ENCODE measurements at regions not wholly inside any gene's neighbourhood (a gene's known extent, or its start where the extent isn't known, plus 50 kb on each side); places are given as distances from the start of the nearest gene placed in this dataset.

GRCh38 chr3:194022816-194023215, 113.1 kb upstream of the HES1 start:
- WGBS, 2 experiments (ENCODE audit: insufficient coverage in 2 of 2): 78 to 100% methylated on average over 3 to 5 of the region's 5 CpGs
- Histone ChIP-seq H3K4me1 (ENCODE audit: control insufficient read depth, insufficient read depth, low read length, poor library complexity, severe bottlenecking) (no peaks in the 10 kb centered on the region), H3K9me3 (ENCODE audit: control insufficient read depth, low read length) (no peaks in the 10 kb centered on the region), H3K4me3 (ENCODE audit: extremely low read depth, insufficient read depth, low read length, poor library complexity, severe bottlenecking) (no peak overlapping the region), H3K36me3 (ENCODE audit: control insufficient read depth, insufficient read depth, low read length) (no peaks in the 10 kb centered on the region), H3K27ac (ENCODE audit: low read depth, low read length, severe bottlenecking) (no peak overlapping the region)

GRCh38 chr3:194023501-194024280, 112.3 kb upstream of the HES1 start:
- 88 to 93% methylated on average over 3 to 5 of the region's 9 CpGs for WGBS, 2 experiments (ENCODE audit: insufficient coverage in 2 of 2)
- Histone ChIP-seq H3K27ac (ENCODE audit: low read depth, low read length, severe bottlenecking) (no peak overlapping the region), H3K36me3 (ENCODE audit: control insufficient read depth, insufficient read depth, low read length) (no peaks in the 10 kb centered on the region), H3K9me3 (ENCODE audit: control insufficient read depth, low read length) (no peaks in the 10 kb centered on the region), H3K4me1 (ENCODE audit: control insufficient read depth, insufficient read depth, low read length, poor library complexity, severe bottlenecking) (no peaks in the 10 kb centered on the region), H3K4me3 (ENCODE audit: extremely low read depth, insufficient read depth, low read length, poor library complexity, severe bottlenecking) (no peak overlapping the region)

GRCh38 chr3:194025119-194025518, 110.8 kb upstream of the HES1 start:
- no peaks in the 10 kb centered on the region for H3K4me1 ChIP-seq (ENCODE audit: control insufficient read depth, insufficient read depth, low read length, poor library complexity, severe bottlenecking)
- WGBS, 2 experiments (ENCODE audit: insufficient coverage in 2 of 2): no CpG with 5 or more reads among the region's 5 CpGs
- H3K27ac ChIP-seq (ENCODE audit: low read depth, low read length, severe bottlenecking): no peak overlapping the region
- H3K36me3 ChIP-seq (ENCODE audit: control insufficient read depth, insufficient read depth, low read length): no peaks in the 10 kb centered on the region
- no peaks in the 10 kb centered on the region for H3K9me3 ChIP-seq (ENCODE audit: control insufficient read depth, low read length)
- no peak overlapping the region for H3K4me3 ChIP-seq (ENCODE audit: extremely low read depth, insufficient read depth, low read length, poor library complexity, severe bottlenecking)

- H3K36me3 ChIP-seq (ENCODE audit: control insufficient read depth, insufficient read depth, low read length): no peaks in the 10 kb centered on the region
Measured at GRCh38 chr3:194025951-194026350, 110.0 kb upstream of the HES1 start.

GRCh38 chr3:194028434-194029004, 107.4 kb upstream of the HES1 start:
- Histone ChIP-seq H3K4me3 (ENCODE audit: extremely low read depth, insufficient read depth, low read length, poor library complexity, severe bottlenecking) (no peak overlapping the region), H3K9me3 (ENCODE audit: control insufficient read depth, low read length) (no peaks in the 10 kb centered on the region), H3K4me1 (ENCODE audit: control insufficient read depth, insufficient read depth, low read length, poor library complexity, severe bottlenecking) (peaks cover 17% of the 10 kb centered on the region), H3K27ac (ENCODE audit: low read depth, low read length, severe bottlenecking) (no peak overlapping the region), H3K36me3 (ENCODE audit: control insufficient read depth, insufficient read depth, low read length) (no peaks in the 10 kb centered on the region)
- 100% methylated on average over 1 to 2 of the region's 2 CpGs for WGBS, 2 experiments (ENCODE audit: insufficient coverage in 2 of 2)

More at GRCh38 chr3:194025951-194026350, 110.0 kb upstream of the HES1 start:
- Histone ChIP-seq H3K9me3 (ENCODE audit: control insufficient read depth, low read length) (no peaks in the 10 kb centered on the region), H3K4me3 (ENCODE audit: extremely low read depth, insufficient read depth, low read length, poor library complexity, severe bottlenecking) (no peak overlapping the region), H3K27ac (ENCODE audit: low read depth, low read length, severe bottlenecking) (no peak overlapping the region), H3K4me1 (ENCODE audit: control insufficient read depth, insufficient read depth, low read length, poor library complexity, severe bottlenecking) (no peaks in the 10 kb centered on the region)
- WGBS, 2 experiments (ENCODE audit: insufficient coverage in 2 of 2): 83% methylated on average over 2 of the region's 3 CpGs; no CpG with 5 or more reads in 1 of the 2 experiments

- Histone ChIP-seq H3K36me3 (ENCODE audit: control insufficient read depth, insufficient read depth, low read length) (no peaks in the 10 kb centered on the region), H3K4me3 (ENCODE audit: extremely low read depth, insufficient read depth, low read length, poor library complexity, severe bottlenecking) (no peak overlapping the region), H3K27ac (ENCODE audit: low read depth, low read length, severe bottlenecking) (no peak overlapping the region), H3K9me3 (ENCODE audit: control insufficient read depth, low read length) (no peaks in the 10 kb centered on the region), H3K4me1 (ENCODE audit: control insufficient read depth, insufficient read depth, low read length, poor library complexity, severe bottlenecking) (peaks cover 28% of the 10 kb centered on the region)
Measured at GRCh38 chr3:194029846-194030245, 106.1 kb upstream of the HES1 start.

- WGBS, 2 experiments (ENCODE audit: insufficient coverage in 2 of 2): 91 to 96% methylated on average over 2 to 3 of the region's 4 CpGs
- Histone ChIP-seq H3K9me3 (ENCODE audit: control insufficient read depth, low read length) (no peaks in the 10 kb centered on the region), H3K27ac (ENCODE audit: low read depth, low read length, severe bottlenecking) (no peak overlapping the region), H3K4me3 (ENCODE audit: extremely low read depth, insufficient read depth, low read length, poor library complexity, severe bottlenecking) (no peak overlapping the region), H3K4me1 (ENCODE audit: control insufficient read depth, insufficient read depth, low read length, poor library complexity, severe bottlenecking) (peaks cover 28% of the 10 kb centered on the region), H3K36me3 (ENCODE audit: control insufficient read depth, insufficient read depth, low read length) (no peaks in the 10 kb centered on the region)
Measured at GRCh38 chr3:194030372-194030771, 105.6 kb upstream of the HES1 start.

- Histone ChIP-seq H3K9me3 (ENCODE audit: control insufficient read depth, low read length) (no peaks in the 10 kb centered on the region), H3K36me3 (ENCODE audit: control insufficient read depth, insufficient read depth, low read length) (no peaks in the 10 kb centered on the region), H3K4me3 (ENCODE audit: extremely low read depth, insufficient read depth, low read length, poor library complexity, severe bottlenecking) (no peak overlapping the region), H3K27ac (ENCODE audit: low read depth, low read length, severe bottlenecking) (no peak overlapping the region), H3K4me1 (ENCODE audit: control insufficient read depth, insufficient read depth, low read length, poor library complexity, severe bottlenecking) (peaks cover 28% of the 10 kb centered on the region)
- 100% methylated on average over 3 to 5 of the region's 9 CpGs for WGBS, 2 experiments (ENCODE audit: insufficient coverage in 2 of 2)
Measured at GRCh38 chr3:194031349-194031748, 104.6 kb upstream of the HES1 start.

- H3K27ac ChIP-seq (ENCODE audit: low read depth, low read length, severe bottlenecking): no peak overlapping the region
- no peaks in the 10 kb centered on the region for H3K36me3 ChIP-seq (ENCODE audit: control insufficient read depth, insufficient read depth, low read length)
- WGBS, 2 experiments (ENCODE audit: insufficient coverage in 2 of 2): 79 to 87% methylated on average over 11 of the region's 12 CpGs
- H3K9me3 ChIP-seq (ENCODE audit: control insufficient read depth, low read length): no peaks in the 10 kb centered on the region
- H3K4me1 ChIP-seq (ENCODE audit: control insufficient read depth, insufficient read depth, low read length, poor library complexity, severe bottlenecking): peaks cover 28% of the 10 kb centered on the region
- H3K4me3 ChIP-seq (ENCODE audit: extremely low read depth, insufficient read depth, low read length, poor library complexity, severe bottlenecking): no peak overlapping the region
Measured at GRCh38 chr3:194031867-194032635, 103.9 kb upstream of the HES1 start.

- no peak overlapping the region for H3K4me3 ChIP-seq (ENCODE audit: extremely low read depth, insufficient read depth, low read length, poor library complexity, severe bottlenecking)
- no peaks in the 10 kb centered on the region for H3K36me3 ChIP-seq (ENCODE audit: control insufficient read depth, insufficient read depth, low read length)
- no peaks in the 10 kb centered on the region for H3K9me3 ChIP-seq (ENCODE audit: control insufficient read depth, low read length)
- 23 to 31% methylated on average over 6 of the region's 9 CpGs for WGBS, 2 experiments (ENCODE audit: insufficient coverage in 2 of 2)
- no peak overlapping the region for H3K27ac ChIP-seq (ENCODE audit: low read depth, low read length, severe bottlenecking)
- peaks cover 28% of the 10 kb centered on the region for H3K4me1 ChIP-seq (ENCODE audit: control insufficient read depth, insufficient read depth, low read length, poor library complexity, severe bottlenecking)
Measured at GRCh38 chr3:194032828-194033435, 103.0 kb upstream of the HES1 start.

Data from mesodermal cell (in vitro differentiated cells).